ENCODE measurements at regions not wholly inside any gene's neighbourhood (a gene's known extent, or its start where the extent isn't known, plus 50 kb on each side); places are given as distances from the start of the nearest gene placed in this dataset.

DNA sequence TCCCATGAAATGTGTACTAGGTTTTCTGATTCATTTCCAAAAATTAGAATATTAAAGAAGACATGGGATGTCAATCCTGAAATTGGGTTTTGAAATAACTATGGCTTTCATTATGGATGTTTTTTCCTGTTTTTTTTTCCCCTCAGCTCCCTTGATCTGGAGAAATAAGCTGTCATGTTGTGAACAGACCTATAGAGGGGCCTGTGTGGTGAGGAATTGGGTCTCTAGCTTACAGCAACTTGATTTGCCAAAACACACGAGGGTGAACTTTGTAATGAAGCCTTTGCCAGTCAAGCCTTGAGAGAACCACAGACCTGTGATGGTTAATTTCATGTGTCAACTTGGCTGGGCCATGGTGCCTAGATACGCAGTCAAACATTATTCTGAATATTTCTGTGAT, 2413.6 kb downstream of the PCDH7 start:
- TF ChIP-seq CTCF (IDR thresholded peaks at IDR 0.05), result no peak
- no peak for TF ChIP-seq POLR2A (IDR thresholded peaks at IDR 0.05)
- Histone ChIP-seq H3K27me3 (no peaks in the 10 kb centered on the region), H3K27ac (no peak overlapping the region), H3K36me3 (no peaks in the 10 kb centered on the region), H3K4me3 (no peak overlapping the region), H3K4me1 (no peaks in the 10 kb centered on the region), H3K9me3 (peaks cover 0 to 4% (median 0%) of the 10 kb centered on the region in 4 donors)
- 49% methylated on average over 2 of the region's 2 CpGs for WGBS (ENCODE audit: insufficient coverage, low coverage, low lambda C conversion rate, missing lambda C conversion rate)
- no peak for ATAC-seq
- intact Hi-C loops (cut with DNase I), result no loop called here
- DNase-seq, result no peak

DNA sequence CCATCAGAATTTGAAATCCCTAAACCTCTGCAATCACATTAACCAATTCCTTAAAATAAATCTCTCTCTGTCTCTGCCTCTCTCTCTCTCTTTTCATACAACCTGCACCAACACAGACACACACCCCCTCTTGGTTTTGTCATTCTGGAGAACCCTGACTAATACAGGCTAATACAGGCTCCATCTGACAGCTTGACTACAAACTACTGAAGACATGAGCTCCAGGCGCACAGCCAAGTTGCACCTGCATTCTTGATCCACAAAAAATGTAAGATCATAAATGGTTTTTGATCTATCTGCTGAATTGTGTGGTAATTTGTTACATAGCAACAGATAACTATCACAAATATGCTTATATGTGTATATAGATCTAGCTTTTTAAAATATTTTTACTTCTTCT, 2414.2 kb downstream of the PCDH7 start:
- Histone ChIP-seq H3K27ac (no peak overlapping the region), H3K27me3 (no peaks in the 10 kb centered on the region), H3K4me3 (no peak overlapping the region), H3K4me1 (no peaks in the 10 kb centered on the region), H3K9me3 (peaks cover 0 to 4% (median 0%) of the 10 kb centered on the region in 4 donors), H3K36me3 (no peaks in the 10 kb centered on the region)
- intact Hi-C loops (cut with DNase I), result no loop called here
- no peak for ATAC-seq
- TF ChIP-seq POLR2A (IDR thresholded peaks at IDR 0.05), result no peak
- no peak for TF ChIP-seq CTCF (IDR thresholded peaks at IDR 0.05)
- 55% methylated on average over 1 of the region's 1 CpG for WGBS (ENCODE audit: insufficient coverage, low coverage, low lambda C conversion rate, missing lambda C conversion rate)
- DNase-seq, result no peak

DNA sequence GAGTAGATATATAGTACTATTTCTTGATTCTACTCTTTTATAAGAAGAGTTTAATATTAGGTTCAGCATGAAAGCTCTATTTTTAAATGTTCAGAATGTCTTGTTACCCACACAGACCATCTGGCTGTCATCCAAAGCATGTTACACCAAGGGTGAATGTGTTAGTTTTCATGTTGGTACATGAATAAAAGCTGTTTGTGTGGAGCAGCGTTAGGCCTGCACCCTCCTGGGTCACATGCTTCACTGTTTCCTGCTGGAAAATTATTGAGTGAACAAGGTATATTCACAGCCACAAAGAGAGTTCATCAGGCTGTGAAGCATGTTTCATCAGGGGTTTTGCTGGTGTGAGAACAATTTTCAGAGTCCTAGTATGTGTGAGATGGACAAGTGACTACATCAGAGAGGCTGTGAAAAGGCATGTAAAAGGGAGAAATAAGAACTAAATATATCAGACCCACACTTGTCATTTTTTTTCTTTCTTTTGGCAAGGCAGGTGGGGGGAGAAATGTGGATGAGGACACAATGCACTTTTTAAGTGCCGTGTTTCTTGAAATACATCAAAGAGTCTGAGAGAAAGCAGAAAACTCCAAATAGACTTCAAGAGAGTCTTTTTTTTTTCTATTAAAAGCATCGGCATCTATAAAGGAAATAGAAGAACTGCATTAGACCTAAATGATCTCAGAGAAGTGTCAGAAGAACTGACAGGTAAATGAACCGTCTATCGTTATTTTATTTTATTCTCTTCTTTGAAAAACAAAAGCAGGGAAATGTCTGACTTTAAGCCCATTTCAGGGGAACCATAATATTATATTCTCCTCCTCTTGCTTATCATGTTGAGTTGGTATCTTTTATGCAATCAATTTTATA, 2429.7 kb downstream of the PCDH7 start:
- no peaks in the 10 kb centered on the region for H3K9me3 ChIP-seq
- no peak overlapping the region for H3K4me3 ChIP-seq
- no peak for TF ChIP-seq POLR2A (IDR thresholded peaks at IDR 0.05)
- H3K27ac ChIP-seq, result no peak overlapping the region
- H3K27me3 ChIP-seq, result no peaks in the 10 kb centered on the region
- H3K4me1 ChIP-seq, result no peaks in the 10 kb centered on the region
- WGBS (ENCODE audit: insufficient coverage, low coverage, low lambda C conversion rate, missing lambda C conversion rate), result 74% methylated on average over 5 of the region's 5 CpGs
- ATAC-seq (no peak), DNase-seq (no peak)
- H3K36me3 ChIP-seq, result no peaks in the 10 kb centered on the region
- intact Hi-C loops (cut with DNase I), result no loop called here

DNA sequence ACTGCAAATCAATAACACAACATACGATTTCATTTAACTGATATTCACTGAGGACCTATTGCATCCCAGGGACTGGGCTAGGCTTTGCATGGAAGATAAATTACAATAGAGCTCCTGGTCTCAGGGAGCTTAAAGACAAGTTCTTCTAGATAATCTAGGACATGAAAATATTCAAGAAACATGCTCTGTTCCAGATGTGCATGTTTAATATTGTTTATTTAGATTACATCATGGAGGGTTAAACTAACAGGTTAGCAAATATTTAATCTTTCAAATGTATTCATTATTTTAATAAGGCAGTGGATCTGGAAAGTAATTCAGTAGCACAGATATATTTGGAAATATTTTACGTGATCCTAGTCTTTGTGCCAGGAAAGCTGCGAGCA, 2430.3 kb downstream of the PCDH7 start:
- intact Hi-C loops (cut with DNase I), result no loop called here
- Histone ChIP-seq H3K27ac (no peak overlapping the region), H3K4me1 (no peaks in the 10 kb centered on the region), H3K27me3 (no peaks in the 10 kb centered on the region), H3K4me3 (no peak overlapping the region), H3K36me3 (no peaks in the 10 kb centered on the region), H3K9me3 (no peaks in the 10 kb centered on the region)
- TF ChIP-seq CTCF (IDR thresholded peaks at IDR 0.05) (no peak), POLR2A (IDR thresholded peaks at IDR 0.05) (no peak)
- DNase-seq, result no peak
- 27% methylated on average over 3 of the region's 3 CpGs for WGBS (ENCODE audit: insufficient coverage, low coverage, low lambda C conversion rate, missing lambda C conversion rate)
- ATAC-seq, result no peak

GRCh38 chr4:33160126-33160525, 2440.0 kb downstream of the PCDH7 start:
- intact Hi-C loops (cut with DNase I), result no loop called here
- H3K27ac ChIP-seq, result no peak overlapping the region
- DNase-seq (peak in 1 of 3 donors; percentile 62), ATAC-seq (peak; percentile 87 to 96 (median 88))
- no peaks in the 10 kb centered on the region for H3K36me3 ChIP-seq
- WGBS (ENCODE audit: insufficient coverage, low coverage, low lambda C conversion rate, missing lambda C conversion rate), result 7% methylated on average over 2 of the region's 2 CpGs
- H3K9me3 ChIP-seq, result no peaks in the 10 kb centered on the region
- no peak for TF ChIP-seq POLR2A (IDR thresholded peaks at IDR 0.05)
- TF ChIP-seq CTCF (IDR thresholded peaks at IDR 0.05), result peak; percentile 49 to 65 (median 54)
- no peak overlapping the region for H3K4me3 ChIP-seq
- H3K4me1 ChIP-seq, result no peaks in the 10 kb centered on the region
- no peaks in the 10 kb centered on the region for H3K27me3 ChIP-seq

Measured in right lobe of liver (tissue), 6 donors.